Osteocyte (in vitro differentiated cells): ENCODE measurements at regions not wholly inside any gene's neighbourhood (a gene's known extent, or its start where the extent isn't known, plus 50 kb on each side); places are given as distances from the start of the nearest gene placed in this dataset.

Experiments
- DNase-seq: peaks from one replicate; pipeline ENCODE4 v3.0.0; 2021; ENCODE audit warnings: mixed read lengths; ENCODE audit not compliant: unreplicated experiment; ENCODE audit errors: extremely low spot score
- H3K27ac Mint-ChIP-seq: one replicate; pipeline ENCODE4 v1.8.0; 2021; ENCODE audit warnings: mild to moderate bottlenecking, mixed read lengths; ENCODE audit not compliant: unreplicated experiment
- H3K27me3 Mint-ChIP-seq: one replicate; pipeline ENCODE4 v1.8.0; 2021; ENCODE audit warnings: mixed read lengths; ENCODE audit not compliant: unreplicated experiment
- H3K36me3 Mint-ChIP-seq: one replicate; pipeline ENCODE4 v1.8.0; 2021; ENCODE audit warnings: mixed read lengths; ENCODE audit not compliant: unreplicated experiment
- H3K4me1 Mint-ChIP-seq: one replicate; pipeline ENCODE4 v1.8.0; 2021; ENCODE audit warnings: mixed read lengths; ENCODE audit not compliant: unreplicated experiment
- H3K4me3 Mint-ChIP-seq: one replicate; pipeline ENCODE4 v1.8.0; 2021; ENCODE audit warnings: mild to moderate bottlenecking, moderate library complexity, mixed read lengths; ENCODE audit not compliant: unreplicated experiment
- H3K9me3 Mint-ChIP-seq: one replicate; pipeline ENCODE4 v1.8.0; 2021; ENCODE audit warnings: mixed read lengths; ENCODE audit not compliant: unreplicated experiment
- TF ChIP-seq, protein P1 (sequence below): fragments of 200-600 bp; sonication (generic); IDR thresholded peaks from 2 replicates; pipeline ENCODE4 v1.5.0; 2021; ENCODE audit warnings: antibody characterized with exemption, mild to moderate bottlenecking, moderate library complexity

DNA sequence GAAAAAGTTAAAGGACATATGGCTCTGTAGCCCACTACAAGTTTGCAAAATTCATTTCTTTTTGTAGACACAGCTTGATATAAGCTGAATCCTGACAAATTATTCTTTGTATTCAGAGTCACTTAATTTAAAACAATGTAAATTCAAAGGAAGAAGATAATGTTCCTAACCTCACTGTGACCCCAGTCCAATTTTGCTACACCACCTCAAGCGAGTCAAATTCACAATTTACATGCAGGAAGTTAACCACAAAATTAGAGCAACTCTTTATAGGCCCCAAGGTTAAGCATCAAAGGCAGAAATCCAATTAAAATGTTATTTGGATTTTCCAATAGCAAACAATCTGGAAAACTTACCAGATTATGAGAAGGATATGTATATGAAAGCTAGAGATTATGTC lies 119.5 kb upstream of the CNTN6 start:
- no peak for DNase-seq
- H3K27ac Mint-ChIP-seq: no peak overlapping the region
- H3K9me3 Mint-ChIP-seq: peaks cover 18% of the 10 kb centered on the region
- H3K4me1 Mint-ChIP-seq: no peaks in the 10 kb centered on the region
- H3K4me3 Mint-ChIP-seq: no peak overlapping the region
- TF ChIP-seq, protein P1, sequence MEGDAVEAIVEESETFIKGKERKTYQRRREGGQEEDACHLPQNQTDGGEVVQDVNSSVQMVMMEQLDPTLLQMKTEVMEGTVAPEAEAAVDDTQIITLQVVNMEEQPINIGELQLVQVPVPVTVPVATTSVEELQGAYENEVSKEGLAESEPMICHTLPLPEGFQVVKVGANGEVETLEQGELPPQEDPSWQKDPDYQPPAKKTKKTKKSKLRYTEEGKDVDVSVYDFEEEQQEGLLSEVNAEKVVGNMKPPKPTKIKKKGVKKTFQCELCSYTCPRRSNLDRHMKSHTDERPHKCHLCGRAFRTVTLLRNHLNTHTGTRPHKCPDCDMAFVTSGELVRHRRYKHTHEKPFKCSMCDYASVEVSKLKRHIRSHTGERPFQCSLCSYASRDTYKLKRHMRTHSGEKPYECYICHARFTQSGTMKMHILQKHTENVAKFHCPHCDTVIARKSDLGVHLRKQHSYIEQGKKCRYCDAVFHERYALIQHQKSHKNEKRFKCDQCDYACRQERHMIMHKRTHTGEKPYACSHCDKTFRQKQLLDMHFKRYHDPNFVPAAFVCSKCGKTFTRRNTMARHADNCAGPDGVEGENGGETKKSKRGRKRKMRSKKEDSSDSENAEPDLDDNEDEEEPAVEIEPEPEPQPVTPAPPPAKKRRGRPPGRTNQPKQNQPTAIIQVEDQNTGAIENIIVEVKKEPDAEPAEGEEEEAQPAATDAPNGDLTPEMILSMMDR: no peak
- H3K27me3 Mint-ChIP-seq: no peaks in the 10 kb centered on the region
- no peaks in the 10 kb centered on the region for H3K36me3 Mint-ChIP-seq

DNA sequence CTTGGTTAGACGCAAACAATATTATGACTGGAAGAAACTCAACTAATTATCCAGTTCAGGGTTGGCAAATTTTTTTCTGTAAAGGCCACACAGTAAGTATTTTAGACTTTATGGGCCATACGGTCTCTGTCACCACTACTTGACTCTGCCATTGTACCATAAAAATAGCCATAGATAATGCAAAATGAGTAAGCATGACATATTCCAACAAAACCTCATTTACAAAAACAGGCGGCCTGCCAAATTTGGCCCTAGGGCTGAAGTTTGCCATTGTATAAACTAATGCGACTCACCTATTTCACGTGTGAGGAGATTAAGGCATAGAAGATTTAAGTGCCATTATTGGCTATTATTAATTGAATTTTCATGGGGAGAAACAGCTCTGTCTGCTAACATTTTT lies 116.8 kb upstream of the CNTN6 start:
- no peaks in the 10 kb centered on the region for H3K4me1 Mint-ChIP-seq
- H3K27ac Mint-ChIP-seq: no peak overlapping the region
- peaks cover 28% of the 10 kb centered on the region for H3K9me3 Mint-ChIP-seq
- TF ChIP-seq, protein P1: no peak
- no peak for DNase-seq
- H3K4me3 Mint-ChIP-seq: no peak overlapping the region
- no peaks in the 10 kb centered on the region for H3K27me3 Mint-ChIP-seq
- H3K36me3 Mint-ChIP-seq: no peaks in the 10 kb centered on the region

DNA sequence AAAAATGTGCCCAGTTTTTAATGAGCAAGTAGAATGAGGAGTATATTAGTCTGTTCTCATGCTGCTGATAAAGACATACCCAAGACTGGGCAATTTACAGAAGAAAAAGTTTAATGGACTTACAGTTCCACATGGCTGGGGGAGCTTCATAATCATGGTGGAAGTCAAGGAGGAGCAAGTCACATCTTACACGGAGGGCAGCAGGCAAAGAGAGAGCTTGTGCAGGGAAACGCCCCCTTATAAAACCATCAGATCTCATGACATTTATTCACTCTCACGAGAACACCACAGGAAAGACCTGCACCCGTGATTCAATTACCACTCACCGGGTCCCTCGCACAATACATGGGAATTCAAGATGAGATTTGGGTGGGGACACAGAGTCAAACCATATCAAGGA lies 111.7 kb upstream of the CNTN6 start:
- no peak overlapping the region for H3K4me3 Mint-ChIP-seq
- peaks cover 30% of the 10 kb centered on the region for H3K9me3 Mint-ChIP-seq

DNA sequence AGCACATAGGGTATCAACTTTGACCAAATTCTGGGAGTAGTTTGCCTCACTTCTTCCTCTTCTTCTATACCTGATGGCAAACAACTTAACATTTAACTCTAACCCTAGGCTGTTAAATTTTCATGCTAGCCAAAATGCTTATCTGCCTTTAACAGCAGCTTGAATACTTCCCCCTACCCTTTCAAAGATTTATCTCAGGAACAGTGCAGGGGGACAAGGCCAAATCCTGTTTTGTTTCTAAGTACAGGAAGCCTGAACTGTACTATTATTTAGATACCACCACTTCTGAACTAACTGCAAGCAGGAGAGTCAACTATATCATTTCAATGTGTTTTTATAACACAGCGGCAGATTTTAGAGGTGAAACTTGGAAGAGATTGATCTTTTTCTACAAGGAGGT lies 104.0 kb upstream of the CNTN6 start:
- H3K27me3 Mint-ChIP-seq: no peaks in the 10 kb centered on the region
- H3K4me1 Mint-ChIP-seq: no peaks in the 10 kb centered on the region
- peaks cover 29% of the 10 kb centered on the region for H3K9me3 Mint-ChIP-seq
- no peaks in the 10 kb centered on the region for H3K36me3 Mint-ChIP-seq
- no peak overlapping the region for H3K27ac Mint-ChIP-seq
- no peak overlapping the region for H3K4me3 Mint-ChIP-seq
- no peak for DNase-seq
- TF ChIP-seq, protein P1: no peak

More for the DNA sequence above, 111.7 kb upstream of the CNTN6 start:
- no peaks in the 10 kb centered on the region for H3K36me3 Mint-ChIP-seq
- no peaks in the 10 kb centered on the region for H3K27me3 Mint-ChIP-seq
- no peak overlapping the region for H3K27ac Mint-ChIP-seq
- TF ChIP-seq, protein P1: no peak
- H3K4me1 Mint-ChIP-seq: no peaks in the 10 kb centered on the region
- DNase-seq: no peak

DNA sequence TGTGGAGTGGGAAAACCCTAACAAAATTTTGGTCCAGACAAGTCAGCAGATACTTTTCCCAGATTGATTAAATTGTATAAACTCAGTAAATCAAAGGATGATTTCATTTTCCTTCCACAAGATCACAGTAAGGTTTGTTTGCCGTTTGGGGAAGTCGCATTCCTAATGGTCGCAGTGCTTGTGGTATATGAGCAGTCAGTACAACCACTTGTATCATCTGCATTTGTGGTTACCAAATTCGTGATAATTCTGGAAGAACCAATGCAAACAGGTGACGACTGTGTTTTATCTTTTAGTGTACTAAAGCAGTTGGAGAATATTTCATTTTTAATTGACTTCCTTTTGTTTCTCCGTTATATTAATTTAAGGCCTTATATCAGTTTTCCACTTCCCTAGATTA lies 100.0 kb upstream of the CNTN6 start:
- Mint-ChIP-seq H3K36me3 (no peaks in the 10 kb centered on the region), H3K27me3 (no peaks in the 10 kb centered on the region), H3K4me3 (no peak overlapping the region), H3K4me1 (no peaks in the 10 kb centered on the region), H3K9me3 (peaks cover 18% of the 10 kb centered on the region), H3K27ac (no peak overlapping the region)
- no peak for DNase-seq
- TF ChIP-seq, protein P1: no peak
